Omental fat pad (tissue), 3 donors: ENCODE measurements at regions not wholly inside any gene's neighbourhood (a gene's known extent, or its start where the extent isn't known, plus 50 kb on each side); places are given as distances from the start of the nearest gene placed in this dataset.

Experiments used
- ATAC-seq: fragments of 150-250 bp; one replicate; pipeline ENCODE4 v1.9.1; 2016; ENCODE audit warnings: mild to moderate bottlenecking, moderate library complexity; ENCODE audit not compliant: low FRiP score
- DNase-seq: peaks from one replicate; pipeline ENCODE4 v3.0.0-alpha.2; 2019; ENCODE audit warnings: low spot score
- TF ChIP-seq, protein P1 (sequence below), 3 donors: fragments of 450-650 bp; IDR thresholded peaks; one replicate each; pipeline ENCODE4 v1.5.1; 2016 to 2017; ENCODE audit warnings: antibody characterized with exemption in 3 of 3, mild to moderate bottlenecking in 3 of 3, moderate library complexity in 2 of 3

DNA sequence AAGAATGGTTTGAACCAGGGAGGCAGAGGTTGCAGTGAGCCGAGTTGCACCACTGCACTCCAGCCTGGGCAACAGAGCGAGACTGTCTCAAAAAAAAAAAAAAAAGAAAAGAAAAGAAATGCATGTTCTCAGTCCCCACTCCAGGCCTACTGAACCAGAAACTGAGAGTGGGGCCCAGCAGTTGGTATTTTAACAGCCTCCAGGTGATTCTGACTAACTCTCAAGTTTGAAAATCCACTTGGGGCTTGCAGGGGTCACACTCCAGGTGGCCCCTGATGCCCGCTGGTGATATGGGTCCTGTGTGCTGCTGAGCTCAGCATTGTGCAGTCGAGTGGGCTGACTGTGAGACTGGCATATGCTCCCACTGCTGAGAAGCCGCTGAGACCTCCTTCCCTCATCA is 133.7 kb upstream of the C2CD4B start:
- TF ChIP-seq, protein P1, sequence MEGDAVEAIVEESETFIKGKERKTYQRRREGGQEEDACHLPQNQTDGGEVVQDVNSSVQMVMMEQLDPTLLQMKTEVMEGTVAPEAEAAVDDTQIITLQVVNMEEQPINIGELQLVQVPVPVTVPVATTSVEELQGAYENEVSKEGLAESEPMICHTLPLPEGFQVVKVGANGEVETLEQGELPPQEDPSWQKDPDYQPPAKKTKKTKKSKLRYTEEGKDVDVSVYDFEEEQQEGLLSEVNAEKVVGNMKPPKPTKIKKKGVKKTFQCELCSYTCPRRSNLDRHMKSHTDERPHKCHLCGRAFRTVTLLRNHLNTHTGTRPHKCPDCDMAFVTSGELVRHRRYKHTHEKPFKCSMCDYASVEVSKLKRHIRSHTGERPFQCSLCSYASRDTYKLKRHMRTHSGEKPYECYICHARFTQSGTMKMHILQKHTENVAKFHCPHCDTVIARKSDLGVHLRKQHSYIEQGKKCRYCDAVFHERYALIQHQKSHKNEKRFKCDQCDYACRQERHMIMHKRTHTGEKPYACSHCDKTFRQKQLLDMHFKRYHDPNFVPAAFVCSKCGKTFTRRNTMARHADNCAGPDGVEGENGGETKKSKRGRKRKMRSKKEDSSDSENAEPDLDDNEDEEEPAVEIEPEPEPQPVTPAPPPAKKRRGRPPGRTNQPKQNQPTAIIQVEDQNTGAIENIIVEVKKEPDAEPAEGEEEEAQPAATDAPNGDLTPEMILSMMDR (IDR thresholded peaks at IDR 0.05): no peak
- no peak for ATAC-seq
- no peak for DNase-seq

DNA sequence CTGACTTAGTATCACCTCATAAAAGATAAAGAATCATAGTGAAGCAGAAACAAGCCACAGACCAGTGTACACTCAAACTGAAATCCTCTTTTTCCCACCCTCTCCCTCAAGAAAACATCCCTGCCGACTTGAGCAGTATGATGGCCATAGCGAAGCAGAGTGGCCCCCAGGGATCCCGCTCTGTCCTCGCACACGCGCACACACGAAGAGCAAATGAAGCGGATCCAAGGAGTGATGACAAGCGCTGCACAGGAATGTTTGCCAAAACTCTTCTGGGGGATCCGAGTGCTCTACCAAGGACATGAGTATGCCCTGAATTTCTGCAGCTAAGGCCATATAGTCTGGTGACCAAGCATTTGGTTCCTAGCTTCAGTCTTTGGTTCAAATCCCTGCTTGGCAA is 134.5 kb upstream of the C2CD4B start:
- no peak for ATAC-seq
- TF ChIP-seq, protein P1 (IDR thresholded peaks at IDR 0.05): no peak
- DNase-seq: no peak

DNA sequence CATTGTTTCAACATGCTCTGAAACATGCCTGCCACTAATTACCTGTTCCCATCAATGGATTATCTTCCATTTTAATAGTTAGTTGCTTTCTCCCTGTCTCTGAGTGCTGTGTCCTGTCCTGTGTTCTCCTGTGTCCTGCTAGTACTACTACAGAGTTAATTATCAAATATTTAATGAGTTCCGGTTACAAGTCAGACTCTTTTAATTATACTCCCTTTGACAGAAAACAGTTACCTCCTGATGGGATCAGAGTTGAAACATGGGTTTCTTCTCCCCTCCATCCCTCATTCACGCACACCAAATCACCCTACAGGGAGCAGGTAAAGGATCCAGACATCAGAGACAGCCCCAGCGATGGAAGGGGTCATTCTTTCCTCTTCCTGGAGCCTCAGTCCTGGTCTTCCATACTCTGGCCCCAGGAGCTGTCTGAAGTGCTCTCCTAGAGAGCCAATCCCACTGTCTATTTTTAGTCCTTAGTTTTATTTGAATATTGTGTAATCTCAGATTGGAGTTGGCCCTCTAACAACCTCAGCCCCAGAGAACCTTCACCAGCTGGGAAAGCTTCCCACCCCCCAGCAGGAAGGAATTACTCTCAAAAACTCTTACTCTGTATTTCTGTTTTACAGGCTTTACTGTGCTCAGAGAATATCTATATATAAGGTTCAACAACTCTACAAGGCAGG is 137.0 kb upstream of the C2CD4B start:
- ATAC-seq: no peak
- DNase-seq: no peak
- TF ChIP-seq, protein P1 (IDR thresholded peaks at IDR 0.05): no peak

DNA sequence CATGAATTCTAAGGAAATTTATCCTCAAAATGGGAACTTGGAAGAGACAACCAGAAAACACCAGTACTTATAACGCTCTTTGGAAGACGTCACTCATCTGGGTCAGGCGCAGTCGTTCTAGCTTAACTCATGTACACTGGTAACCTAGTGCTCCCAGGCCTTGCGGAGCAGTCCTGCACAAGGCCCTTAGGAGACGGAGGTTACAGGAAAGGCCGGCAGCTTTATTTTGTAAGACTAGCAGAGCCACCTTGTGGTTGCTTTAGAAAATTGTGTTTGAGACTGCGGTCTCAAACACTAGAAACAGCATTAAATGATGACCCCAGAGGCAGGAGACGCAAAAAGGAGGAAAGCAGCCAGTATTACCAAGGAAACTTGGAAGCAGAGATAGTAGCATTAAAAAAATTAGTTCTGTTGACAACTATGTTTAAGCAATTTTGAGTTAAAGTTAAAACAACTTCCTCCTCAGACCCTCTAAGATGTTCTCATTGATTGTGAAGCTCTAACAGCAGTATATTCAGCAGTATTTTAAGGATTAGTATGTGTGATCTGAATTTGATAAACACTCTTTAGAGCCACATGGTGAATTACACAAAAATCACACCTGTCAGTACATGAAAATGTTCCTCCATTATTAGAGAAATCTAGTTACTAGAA is 141.9 kb upstream of the C2CD4B start:
- TF ChIP-seq, protein P1 (IDR thresholded peaks at IDR 0.05): no peak
- DNase-seq (peak; percentile 32), ATAC-seq (peak; percentile 82)

DNA sequence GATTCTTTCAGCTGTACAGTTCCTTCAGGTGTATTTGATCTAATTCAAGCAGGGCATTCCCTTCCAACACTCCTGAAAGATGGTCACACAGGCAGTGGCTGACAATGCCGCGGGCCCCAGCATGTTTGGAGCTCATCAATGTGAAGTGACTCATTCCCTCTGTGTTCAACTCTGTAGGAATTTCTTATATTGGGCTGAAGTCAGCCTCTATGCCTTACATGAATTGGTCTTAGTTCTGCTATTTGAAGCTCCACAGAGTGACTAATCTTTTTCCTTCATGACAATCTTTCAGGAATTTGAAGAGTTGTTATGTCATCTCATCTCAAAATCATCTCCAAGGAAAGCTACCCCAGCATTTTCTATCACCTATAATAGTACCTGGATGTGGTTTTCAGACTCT is 142.5 kb upstream of the C2CD4B start:
- DNase-seq: no peak
- ATAC-seq: no peak
- TF ChIP-seq, protein P1 (IDR thresholded peaks at IDR 0.05): no peak

DNA sequence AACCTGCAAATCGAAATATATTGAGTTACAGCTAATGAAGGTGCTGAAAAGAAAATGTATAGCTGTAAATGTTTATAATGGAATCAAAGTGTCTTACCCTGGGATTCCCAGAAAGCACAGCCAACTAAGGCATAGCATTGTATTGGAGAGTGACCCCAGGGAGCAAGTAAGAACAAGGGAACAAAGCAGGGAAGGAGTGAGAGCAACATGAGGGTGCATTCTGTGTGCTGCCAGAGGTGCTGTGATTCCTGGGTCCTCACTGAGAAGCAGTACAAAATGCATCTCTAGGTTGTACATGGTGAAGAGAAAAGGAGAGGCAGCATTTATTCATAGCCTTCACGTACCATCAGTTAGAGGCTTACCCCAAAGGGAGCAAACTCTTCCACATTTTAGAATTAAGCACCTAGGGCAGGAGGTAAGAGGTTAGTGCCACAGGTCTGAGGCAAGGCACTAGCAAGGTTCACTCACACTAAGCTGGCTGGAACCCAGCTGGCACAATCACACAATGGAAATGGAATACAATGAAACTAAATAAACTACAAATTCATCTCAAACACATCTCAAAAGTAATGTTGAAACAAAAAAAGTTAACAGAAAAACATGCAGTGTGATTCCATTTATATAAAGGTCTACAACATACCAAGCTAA is 151.5 kb upstream of the C2CD4B start:
- no peak for DNase-seq
- ATAC-seq: no peak
- TF ChIP-seq, protein P1 (IDR thresholded peaks at IDR 0.05): no peak
